Astrocyte (in vitro differentiated cells and primary cell): ENCODE measurements at regions not wholly inside any gene's neighbourhood (a gene's known extent, or its start where the extent isn't known, plus 50 kb on each side); places are given as distances from the start of the nearest gene placed in this dataset.

ENCODE experiments used
- EZH2 ChIP-seq: IDR thresholded peaks from 2 replicates; pipeline ENCODE4 v1.6.1; 2012; ENCODE audit warnings: mild to moderate bottlenecking, low read length, inconsistent platforms; ENCODE audit not compliant: insufficient read depth
- TF ChIP-seq, protein P1 (sequence below): IDR thresholded peaks from 2 replicates; pipeline ENCODE4 v1.5.1; 2011; ENCODE audit warnings: low read depth, mild to moderate bottlenecking, inconsistent platforms, low read length, moderate library complexity; ENCODE audit not compliant: insufficient read depth

GRCh38 chr7:135847242-135847641 is 98.6 kb upstream of the FAM180A start:
- TF ChIP-seq, protein P1, sequence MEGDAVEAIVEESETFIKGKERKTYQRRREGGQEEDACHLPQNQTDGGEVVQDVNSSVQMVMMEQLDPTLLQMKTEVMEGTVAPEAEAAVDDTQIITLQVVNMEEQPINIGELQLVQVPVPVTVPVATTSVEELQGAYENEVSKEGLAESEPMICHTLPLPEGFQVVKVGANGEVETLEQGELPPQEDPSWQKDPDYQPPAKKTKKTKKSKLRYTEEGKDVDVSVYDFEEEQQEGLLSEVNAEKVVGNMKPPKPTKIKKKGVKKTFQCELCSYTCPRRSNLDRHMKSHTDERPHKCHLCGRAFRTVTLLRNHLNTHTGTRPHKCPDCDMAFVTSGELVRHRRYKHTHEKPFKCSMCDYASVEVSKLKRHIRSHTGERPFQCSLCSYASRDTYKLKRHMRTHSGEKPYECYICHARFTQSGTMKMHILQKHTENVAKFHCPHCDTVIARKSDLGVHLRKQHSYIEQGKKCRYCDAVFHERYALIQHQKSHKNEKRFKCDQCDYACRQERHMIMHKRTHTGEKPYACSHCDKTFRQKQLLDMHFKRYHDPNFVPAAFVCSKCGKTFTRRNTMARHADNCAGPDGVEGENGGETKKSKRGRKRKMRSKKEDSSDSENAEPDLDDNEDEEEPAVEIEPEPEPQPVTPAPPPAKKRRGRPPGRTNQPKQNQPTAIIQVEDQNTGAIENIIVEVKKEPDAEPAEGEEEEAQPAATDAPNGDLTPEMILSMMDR: no peak
- TF ChIP-seq EZH2: no peak
